Stimulated activated CD4-positive, alpha-beta T cell treated with anti-CD3 and anti-CD28 coated beads, TNF-alpha, amount 100 ng/mL, for 1 hour (primary cell): ENCODE measurements at regions not wholly inside any gene's neighbourhood (a gene's known extent, or its start where the extent isn't known, plus 50 kb on each side); places are given as distances from the start of the nearest gene placed in this dataset.

Experiments
- DNase-seq, 3 donors: peaks; one replicate each; pipeline ENCODE4 v3.0.0-alpha.2; 2020; ENCODE audit warnings: low read depth in 3 of 3, low spot score in 1 of 3

GRCh38 chr5:163770625-163771024 lies 265.2 kb downstream of the MAT2B start:
- DNase-seq, result no peak

- no peak for DNase-seq
These were observed 266.8 kb downstream of the MAT2B start for GRCh38 chr5:163772241-163772640.

- no peak for DNase-seq
These were observed 267.2 kb downstream of the MAT2B start for GRCh38 chr5:163772644-163773043.

- no peak for DNase-seq
These were observed 267.8 kb downstream of the MAT2B start for GRCh38 chr5:163773226-163773625.

GRCh38 chr5:163789870-163790269 lies 284.5 kb downstream of the MAT2B start:
- no peak for DNase-seq

- DNase-seq, result no peak
These were observed 285.1 kb downstream of the MAT2B start for GRCh38 chr5:163790497-163790896.

GRCh38 chr5:163794993-163795392 lies 289.6 kb downstream of the MAT2B start:
- DNase-seq, result no peak

GRCh38 chr5:163807781-163808180 lies 302.4 kb downstream of the MAT2B start:
- DNase-seq, result no peak

GRCh38 chr5:163809473-163809872 lies 304.1 kb downstream of the MAT2B start:
- no peak for DNase-seq

GRCh38 chr5:163813900-163814299 lies 308.5 kb downstream of the MAT2B start:
- no peak for DNase-seq

GRCh38 chr5:163815240-163815791 lies 309.9 kb downstream of the MAT2B start:
- DNase-seq, result no peak

GRCh38 chr5:163821142-163821541 lies 315.7 kb downstream of the MAT2B start:
- DNase-seq, result no peak

GRCh38 chr5:163822548-163822947 lies 317.1 kb downstream of the MAT2B start:
- no peak for DNase-seq

GRCh38 chr5:163825661-163826060 lies 320.2 kb downstream of the MAT2B start:
- no peak for DNase-seq

GRCh38 chr5:163826201-163826600 lies 320.8 kb downstream of the MAT2B start:
- no peak for DNase-seq

GRCh38 chr5:163832155-163832554 lies 326.7 kb downstream of the MAT2B start:
- no peak for DNase-seq

GRCh38 chr5:163838738-163839137 lies 333.3 kb downstream of the MAT2B start:
- no peak for DNase-seq

- no peak for DNase-seq
These were observed 341.1 kb downstream of the MAT2B start for GRCh38 chr5:163846512-163846911.

- DNase-seq, result no peak
These were observed 350.3 kb downstream of the MAT2B start for GRCh38 chr5:163855754-163856153.

- DNase-seq, result no peak
These were observed 356.3 kb downstream of the MAT2B start for GRCh38 chr5:163861670-163862069.

GRCh38 chr5:163867324-163867723 lies 361.9 kb downstream of the MAT2B start:
- DNase-seq, result no peak

GRCh38 chr5:163867738-163868137 lies 362.3 kb downstream of the MAT2B start:
- DNase-seq, result no peak

GRCh38 chr5:163869581-163869980 lies 364.2 kb downstream of the MAT2B start:
- DNase-seq, result no peak

GRCh38 chr5:163870441-163870840 lies 365.0 kb downstream of the MAT2B start:
- DNase-seq, result no peak
